Sigmoid colon (tissue), 3 donors: ENCODE measurements at regions not wholly inside any gene's neighbourhood (a gene's known extent, or its start where the extent isn't known, plus 50 kb on each side); places are given as distances from the start of the nearest gene placed in this dataset.

Source experiments
- CTCF ChIP-seq, 4 experiments: fragments of 450-650 bp in 3 of 4; fragments of 200-600 bp in 1 of 4; IDR thresholded peaks; one replicate each; pipeline ENCODE4 v1.5.1; 2016 to 2019; ENCODE audit warnings: antibody characterized with exemption in 4 of 4, mild to moderate bottlenecking in 3 of 4, moderate library complexity in 2 of 4
- POLR2A ChIP-seq, 2 donors: fragments of 450-650 bp; IDR thresholded peaks; one replicate each; pipeline ENCODE4 v1.6.1; 2016; ENCODE audit warnings: antibody characterized with exemption in 2 of 2, mild to moderate bottlenecking in 2 of 2, moderate library complexity in 2 of 2

- TF ChIP-seq POLR2A (IDR thresholded peaks at IDR 0.05): no peak
- TF ChIP-seq CTCF (IDR thresholded peaks at IDR 0.05): no peak
Measured at GRCh38 chr7:117937049-117937752, 64.0 kb upstream of the CTTNBP2 start.
